Mesenchymal stem cell (in vitro differentiated cells and primary cell): ENCODE measurements at regions not wholly inside any gene's neighbourhood (a gene's known extent, or its start where the extent isn't known, plus 50 kb on each side); places are given as distances from the start of the nearest gene placed in this dataset.
"Not testable (repeated sequence)": the region's sequence is repeated elsewhere in the genome, so short reads cannot be mapped to it uniquely, and the experiment has no call there.

Experiments
- DNase-seq: peaks from one replicate; pipeline ENCODE4 v3.0.0-alpha.2; 2013
- H2AFZ ChIP-seq: one replicate; pipeline ENCODE4 v1.6.1; 2013; ENCODE audit warnings: low read depth, mild to moderate bottlenecking, control low read depth, inconsistent platforms, low read length, moderate library complexity
- H2AK5ac ChIP-seq: 2 replicates; pipeline ENCODE4 v1.6.1; 2013; ENCODE audit warnings: low read length, moderate library complexity, mild to moderate bottlenecking, inconsistent platforms; ENCODE audit not compliant: severe bottlenecking
- H2BK120ac ChIP-seq: one replicate; pipeline ENCODE4 v1.6.1; 2013; ENCODE audit warnings: low read depth, mild to moderate bottlenecking, inconsistent platforms, low read length, moderate library complexity
- H2BK12ac ChIP-seq, 2 experiments: one replicate each; pipeline ENCODE4 v1.6.1; 2013; ENCODE audit warnings: inconsistent platforms in 2 of 2, low read length in 2 of 2, mild to moderate bottlenecking in 2 of 2, moderate library complexity in 2 of 2, control low read depth in 1 of 2
- H2BK15ac ChIP-seq: one replicate; pipeline ENCODE4 v1.6.1; 2013; ENCODE audit warnings: mild to moderate bottlenecking, low read depth, inconsistent platforms; ENCODE audit not compliant: poor library complexity, severe bottlenecking
- H2BK5ac ChIP-seq: 2 replicates; pipeline ENCODE4 v1.6.1; 2013; ENCODE audit warnings: low read depth, mild to moderate bottlenecking, low read length, control low read depth, inconsistent platforms; ENCODE audit not compliant: poor library complexity, severe bottlenecking
- H3K14ac ChIP-seq, 2 experiments: one replicate each; pipeline ENCODE4 v1.6.1; 2013; ENCODE audit warnings: inconsistent platforms in 2 of 2, low read length in 2 of 2, control low read depth in 1 of 2, mild to moderate bottlenecking in 1 of 2, moderate library complexity in 1 of 2
- H3K18ac ChIP-seq, 2 experiments: one replicate each; pipeline ENCODE4 v1.6.1; 2013; ENCODE audit warnings: inconsistent platforms in 2 of 2, low read length in 2 of 2, control low read depth in 1 of 2, low read depth in 1 of 2, mild to moderate bottlenecking in 1 of 2
- H3K23ac ChIP-seq, 2 experiments: one replicate each; pipeline ENCODE4 v1.6.1; 2013; ENCODE audit warnings: inconsistent platforms in 2 of 2, low read length in 2 of 2, mild to moderate bottlenecking in 2 of 2, moderate library complexity in 2 of 2, control low read depth in 1 of 2
- H3K27ac ChIP-seq: 2 replicates; pipeline ENCODE4 v1.5.1; 2013; ENCODE audit warnings: mild to moderate bottlenecking, moderate library complexity, low read length, control low read depth, inconsistent platforms; ENCODE audit not compliant: poor library complexity, severe bottlenecking
- H3K27me3 ChIP-seq, 2 experiments: 2 replicates each; pipeline versions ENCODE4 v1.6.1 to v1.7.0; 2013; ENCODE audit warnings: low read length in 2 of 2, mild to moderate bottlenecking in 2 of 2, moderate library complexity in 2 of 2, control low read depth in 1 of 2, inconsistent platforms in 1 of 2; ENCODE audit not compliant: control insufficient read depth in 1 of 2, insufficient read depth in 1 of 2
- H3K36me3 ChIP-seq, 2 experiments: 2 replicates each; pipeline versions ENCODE4 v1.6.1 to v1.7.0; 2013; ENCODE audit warnings: low read length in 2 of 2, control low read depth in 1 of 2, inconsistent platforms in 1 of 2, low read depth in 1 of 2, mild to moderate bottlenecking in 1 of 2; ENCODE audit not compliant: insufficient read depth in 2 of 2, control insufficient read depth in 1 of 2
- H3K4ac ChIP-seq, 2 experiments: one replicate each; pipeline ENCODE4 v1.6.1; 2013; ENCODE audit warnings: inconsistent platforms in 2 of 2, low read length in 2 of 2, mild to moderate bottlenecking in 2 of 2, moderate library complexity in 2 of 2, control low read depth in 1 of 2, low read depth in 1 of 2
- H3K4me1 ChIP-seq: 2 replicates; pipeline ENCODE4 v1.6.1; 2013; ENCODE audit warnings: low read depth, low read length, control low read depth; ENCODE audit not compliant: control insufficient read depth, insufficient read depth
- H3K4me2 ChIP-seq: 2 replicates; pipeline ENCODE4 v1.6.1; 2013; ENCODE audit warnings: low read length, mild to moderate bottlenecking, inconsistent platforms; ENCODE audit not compliant: poor library complexity, severe bottlenecking
- H3K4me3 ChIP-seq, 2 experiments: 2 replicates each; pipeline versions ENCODE4 v1.5.1 to v1.7.0; 2013; ENCODE audit warnings: low read length in 2 of 2, mild to moderate bottlenecking in 2 of 2, control low read depth in 1 of 2, low read depth in 1 of 2; ENCODE audit not compliant: insufficient read depth in 1 of 2
- H3K79me1 ChIP-seq: replicated peaks from 2 replicates; pipeline ENCODE4 v1.6.1; 2013; ENCODE audit warnings: mild to moderate bottlenecking, control low read depth, low read length, inconsistent platforms; ENCODE audit not compliant: poor library complexity, severe bottlenecking
- H3K9ac ChIP-seq: 2 replicates; pipeline ENCODE4 v1.7.0; 2013; ENCODE audit warnings: mild to moderate bottlenecking, low read length, moderate library complexity
- H3K9me3 ChIP-seq: 2 replicates; pipeline ENCODE4 v1.7.0; 2013; ENCODE audit warnings: mild to moderate bottlenecking, low read length; ENCODE audit not compliant: control insufficient read depth
- H4K8ac ChIP-seq: one replicate; pipeline ENCODE4 v1.6.1; 2013; ENCODE audit warnings: inconsistent platforms, mild to moderate bottlenecking, low read length, moderate library complexity
- H4K91ac ChIP-seq: one replicate; pipeline ENCODE4 v1.6.1; 2013; ENCODE audit warnings: mild to moderate bottlenecking, low read length, inconsistent platforms
- WGBS: methylation state at CpG from one replicate; pipeline ENCODE4 v1.1.7; 2013; ENCODE audit warnings: mixed read lengths; 5-methylcytosine and 5-hydroxymethylcytosine counted together

GRCh38 chr1:146763234-146763633 lies 174.9 kb upstream of the NBPF12 start:
- H2AK5ac ChIP-seq, H3K9ac ChIP-seq, H3K27me3 ChIP-seq, H3K4me2 ChIP-seq, H2BK12ac ChIP-seq, H3K36me3 ChIP-seq, H4K91ac ChIP-seq, H2BK120ac ChIP-seq, H3K4me3 ChIP-seq, H4K8ac ChIP-seq, H3K4me1 ChIP-seq, H3K27ac ChIP-seq, H2BK5ac ChIP-seq, DNase-seq, H3K4ac ChIP-seq, H3K23ac ChIP-seq, H3K18ac ChIP-seq, H3K14ac ChIP-seq, H2AFZ ChIP-seq, H2BK15ac ChIP-seq, H3K79me1 ChIP-seq, H3K9me3 ChIP-seq: not testable (repeated sequence)
- WGBS = no CpG with 5 or more reads among the region's 5 CpGs

GRCh38 chr1:146756858-146757257 lies 181.3 kb upstream of the NBPF12 start:
- H3K27me3 ChIP-seq, H3K9me3 ChIP-seq, H2BK120ac ChIP-seq, H3K4ac ChIP-seq, DNase-seq, H3K4me3 ChIP-seq, H2BK12ac ChIP-seq, H3K23ac ChIP-seq, H3K18ac ChIP-seq, H4K91ac ChIP-seq, H2BK15ac ChIP-seq, H3K14ac ChIP-seq, H3K4me1 ChIP-seq, H2AK5ac ChIP-seq, H3K79me1 ChIP-seq, H3K36me3 ChIP-seq, H3K4me2 ChIP-seq, H4K8ac ChIP-seq, H2AFZ ChIP-seq, H3K27ac ChIP-seq, H3K9ac ChIP-seq, H2BK5ac ChIP-seq: not testable (repeated sequence)
- no CpG with 5 or more reads among the region's 4 CpGs for WGBS

- not testable (repeated sequence) for DNase-seq, H2BK15ac ChIP-seq, H3K4me1 ChIP-seq, H2AK5ac ChIP-seq, H2BK120ac ChIP-seq, H4K91ac ChIP-seq, H4K8ac ChIP-seq, H3K27me3 ChIP-seq, H3K27ac ChIP-seq, H3K18ac ChIP-seq, H3K9ac ChIP-seq, H3K4ac ChIP-seq, H3K4me3 ChIP-seq, H3K4me2 ChIP-seq, H3K14ac ChIP-seq, H3K9me3 ChIP-seq, H2BK5ac ChIP-seq, H2AFZ ChIP-seq, H3K36me3 ChIP-seq, H2BK12ac ChIP-seq, H3K79me1 ChIP-seq, H3K23ac ChIP-seq
- WGBS = no CpG with 5 or more reads among the region's 3 CpGs
Observed at GRCh38 chr1:146748686-146749085, 189.4 kb upstream of the NBPF12 start.

GRCh38 chr1:146731981-146732680 lies 206.0 kb upstream of the NBPF12 start:
- not testable (repeated sequence) for H3K9me3 ChIP-seq, H3K9ac ChIP-seq, H3K79me1 ChIP-seq, H3K23ac ChIP-seq, DNase-seq, H2AK5ac ChIP-seq, H2BK15ac ChIP-seq, H3K4me3 ChIP-seq, H2BK5ac ChIP-seq, H2BK120ac ChIP-seq, H3K14ac ChIP-seq, H4K91ac ChIP-seq, H3K4ac ChIP-seq, H2BK12ac ChIP-seq, H4K8ac ChIP-seq, H3K27ac ChIP-seq, H3K4me2 ChIP-seq, H3K4me1 ChIP-seq, H3K36me3 ChIP-seq, H2AFZ ChIP-seq, H3K27me3 ChIP-seq, H3K18ac ChIP-seq
- 69% methylated on average over 1 of the region's 11 CpGs for WGBS
